Heart left ventricle (tissue), 16 donors: ENCODE measurements at regions not wholly inside any gene's neighbourhood (a gene's known extent, or its start where the extent isn't known, plus 50 kb on each side); places are given as distances from the start of the nearest gene placed in this dataset.

ENCODE experiments used
- ATAC-seq, 4 donors: fragments of 200-7000 bp; cut with Tn5 transposase; one replicate each; pipeline ENCODE4 v1.9.1; 2020 to 2022; ENCODE audit warnings: moderate library complexity in 4 of 4, mild to moderate bottlenecking in 3 of 4, moderate number of reproducible peaks in 1 of 4
- DNase-seq, 5 donors: peaks; one replicate each; pipeline ENCODE4 v3.0.0-alpha.2; 2020
- H3K27ac ChIP-seq, 12 donors: fragments of 200-600 bp; sonication (generic) in 4 of 12; one replicate each; pipeline versions ENCODE4 v1.5.0 to v1.8.0; 2016 to 2022; ENCODE audit warnings: mild to moderate bottlenecking in 2 of 12
- H3K27me3 ChIP-seq, 9 donors: fragments of 200-600 bp; sonication (generic) in 2 of 9; one replicate each; pipeline versions ENCODE4 v1.5.1 to v1.8.0; 2016 to 2022; ENCODE audit warnings: mild to moderate bottlenecking in 3 of 9
- H3K36me3 ChIP-seq, 9 donors: fragments of 200-600 bp; sonication (generic) in 2 of 9; one replicate each; pipeline versions ENCODE4 v1.5.0 to v1.8.0; 2018 to 2022; ENCODE audit warnings: mild to moderate bottlenecking in 2 of 9
- H3K4me1 ChIP-seq, 12 donors: fragments of 200-600 bp; sonication (generic) in 4 of 12; one replicate each; pipeline versions ENCODE4 v1.5.0 to v1.8.0; 2016 to 2022; ENCODE audit warnings: mild to moderate bottlenecking in 3 of 12
- H3K4me3 ChIP-seq, 12 donors: fragments of 200-600 bp; sonication (generic) in 4 of 12; one replicate each; pipeline versions ENCODE4 v1.5.0 to v1.8.0; 2017 to 2022; ENCODE audit warnings: mild to moderate bottlenecking in 9 of 12, moderate library complexity in 4 of 12
- H3K9me3 ChIP-seq, 12 donors: fragments of 200-600 bp; sonication (generic) in 4 of 12; one replicate each; pipeline versions ENCODE4 v1.5.0 to v1.8.0; 2016 to 2022; ENCODE audit warnings: mild to moderate bottlenecking in 1 of 12
- CTCF ChIP-seq, 12 donors: fragments of 200-600 bp; sonication (generic) in 4 of 12; IDR thresholded peaks; one replicate each; pipeline versions ENCODE4 v1.5.0 to v1.8.0; 2018 to 2022; ENCODE audit warnings: antibody characterized with exemption in 12 of 12, mild to moderate bottlenecking in 5 of 12
- POLR2A ChIP-seq, 2 donors: fragments of 450-650 bp; IDR thresholded peaks; one replicate each; pipeline ENCODE4 v1.6.1; 2017; ENCODE audit warnings: antibody characterized with exemption in 2 of 2, mild to moderate bottlenecking in 2 of 2, moderate library complexity in 2 of 2
- WGBS, 4 donors: extraction: QIAGEN DNeasy Blood & Tissue Kit in 2 of 4; methylation state at CpG; one replicate each; pipeline versions ENCODE4 v1.1.5 to v1.1.7; 2013 to 2018; 5-methylcytosine and 5-hydroxymethylcytosine counted together
- intact Hi-C, 10 donors: fragments of 100-400 bp; cut with DNase I; formaldehyde crosslinking; loops; one replicate each; pipeline versions ENCODE4 v1.11.1 to v1.14.2; 2022
- donor health status: ischemic (EF 13 %, LVEDD 7.1; RV severe dilation, severe dysfunction).
- donor health status: healthy with polysubstance abuse.
- donor health status: DM: no; HTN: yes; CAD: no.
- donor health status: DM: no; HTN: no; CAD: no.
- donor health status: ischemic (EF 25% LVEDD 6.9; RV normal size, moderate dysfunction).
- donor health status: ischemic (EF 25% LVEDD 5.7; RV mildly dilated, moderate dysfunction).
- donor health status: healthy.
- donor health status: DM: yes; HTN: yes; CAD: no.
- donor health status: ischemic (EF 35%, LVEDD 5.7; RV mildly dilated, moderate dysfunction).
- donor health status: nonischemic (EF 11% LVEDD 7.7; RV severe dilation, severe dysfunction).
- donor health status: DM: yes; HTN: yes; CAD: no.
- donor health status: PGD.
- donor health status: ischemic (EF 29% LVEDD 5.4; RV normal size, mild dysfunction).
- donor health status: nonischemic (EF 23%, LVEDD 6.1; RV moderate dilation, normal function).

DNA sequence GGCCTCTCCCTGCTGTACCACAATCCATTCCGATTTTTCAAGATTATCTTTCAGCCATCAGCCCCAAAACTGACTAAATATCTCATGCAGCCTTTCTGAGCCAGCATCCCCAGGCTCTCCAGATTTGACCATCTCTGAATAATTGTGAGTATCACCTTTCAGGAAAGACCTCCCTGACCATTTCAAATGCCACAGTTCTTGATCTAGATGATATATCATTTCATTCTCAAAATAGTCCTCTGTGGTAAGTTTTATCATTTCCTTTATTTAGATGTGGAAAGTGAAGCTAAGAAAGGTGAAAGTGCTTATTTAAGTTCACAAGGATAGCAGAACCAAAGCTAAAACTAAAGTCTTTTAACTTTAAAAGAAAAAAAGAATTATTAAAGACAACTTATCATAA is 244.0 kb downstream of the PLPP3 start:
- no peak overlapping the region for H3K27ac ChIP-seq
- H3K27me3 ChIP-seq: no peaks in the 10 kb centered on the region
- no peaks in the 10 kb centered on the region for H3K36me3 ChIP-seq
- peaks cover 0 to 6% (median 0%) of the 10 kb centered on the region in 12 donors for H3K4me1 ChIP-seq
- 71 to 85% (median 74%) methylated on average over 1 of the region's 1 CpG for WGBS, 4 donors
- ATAC-seq (no peak), DNase-seq (no peak)
- TF ChIP-seq CTCF (IDR thresholded peaks at IDR 0.05) (no peak), POLR2A (IDR thresholded peaks at IDR 0.05) (no peak)
- no peak overlapping the region for H3K4me3 ChIP-seq
- intact Hi-C loops: no loop called here
- H3K9me3 ChIP-seq: no peaks in the 10 kb centered on the region

DNA sequence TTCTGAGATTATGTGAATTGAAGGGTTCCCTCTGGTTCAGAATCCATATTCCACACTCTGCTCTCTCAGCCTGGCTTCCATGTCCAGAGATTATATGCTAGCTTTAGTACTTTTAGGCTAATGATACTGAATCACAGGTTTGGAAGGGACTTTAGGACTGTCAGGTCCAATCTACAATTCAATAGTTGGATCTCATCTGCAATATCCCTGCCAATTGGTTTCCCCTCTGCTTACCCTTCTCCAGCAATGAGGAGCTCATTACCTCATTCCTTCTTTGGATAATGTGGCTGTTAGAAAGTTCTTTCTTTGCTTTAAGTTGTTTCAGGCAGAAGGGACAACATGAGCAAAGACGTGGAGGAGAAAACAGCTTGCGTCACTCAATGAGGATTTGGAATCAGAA is 245.3 kb downstream of the PLPP3 start:
- no peak overlapping the region for H3K4me3 ChIP-seq
- intact Hi-C loops: no loop called here
- TF ChIP-seq CTCF (IDR thresholded peaks at IDR 0.05) (no peak), POLR2A (IDR thresholded peaks at IDR 0.05) (no peak)
- H3K36me3 ChIP-seq: no peaks in the 10 kb centered on the region
- no peak overlapping the region for H3K27ac ChIP-seq
- DNase-seq (no peak), ATAC-seq (no peak)
- H3K9me3 ChIP-seq: no peaks in the 10 kb centered on the region
- no peaks in the 10 kb centered on the region for H3K27me3 ChIP-seq
- 82 to 92% (median 88%) methylated on average over 2 of the region's 2 CpGs for WGBS, 4 donors
- H3K4me1 ChIP-seq: peaks cover 0 to 14% (median 0%) of the 10 kb centered on the region in 12 donors

DNA sequence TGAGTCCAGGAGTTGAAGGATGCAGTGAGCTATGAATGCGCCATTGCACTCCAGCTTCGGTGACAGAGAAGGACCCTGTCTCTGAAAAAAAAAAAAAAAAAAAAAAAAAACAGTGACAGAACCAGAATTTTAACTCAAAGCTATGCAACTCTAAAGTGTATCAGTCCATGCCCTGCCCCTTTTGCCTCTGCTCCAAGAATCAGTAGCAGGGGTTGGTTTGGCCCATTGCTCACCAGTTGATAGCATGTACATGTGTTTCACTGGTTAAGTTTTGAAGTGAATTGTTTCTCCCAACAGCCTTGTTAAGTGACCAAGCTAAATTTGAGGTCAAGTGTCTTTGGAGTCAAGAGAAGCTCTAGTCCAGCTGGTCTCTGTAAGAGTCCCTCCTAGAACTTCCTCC is 245.9 kb downstream of the PLPP3 start:
- no peaks in the 10 kb centered on the region for H3K27me3 ChIP-seq
- no peaks in the 10 kb centered on the region for H3K36me3 ChIP-seq
- no peak overlapping the region for H3K4me3 ChIP-seq
- peaks cover 0 to 17% (median 0%) of the 10 kb centered on the region in 12 donors for H3K4me1 ChIP-seq
- WGBS, 4 donors: 95 to 100% (median 97%) methylated on average over 2 of the region's 2 CpGs
- no peak overlapping the region for H3K27ac ChIP-seq
- DNase-seq (no peak), ATAC-seq (no peak)
- TF ChIP-seq CTCF (IDR thresholded peaks at IDR 0.05): no peak
- no peak for TF ChIP-seq POLR2A (IDR thresholded peaks at IDR 0.05)
- intact Hi-C loops: no loop called here
- no peaks in the 10 kb centered on the region for H3K9me3 ChIP-seq

- Histone ChIP-seq H3K36me3 (no peaks in the 10 kb centered on the region), H3K4me3 (no peak overlapping the region), H3K4me1 (peaks cover 0 to 17% (median 0%) of the 10 kb centered on the region in 12 donors), H3K27me3 (no peaks in the 10 kb centered on the region), H3K9me3 (no peaks in the 10 kb centered on the region), H3K27ac (no peak overlapping the region)
- TF ChIP-seq CTCF (IDR thresholded peaks at IDR 0.05) (no peak), POLR2A (IDR thresholded peaks at IDR 0.05) (no peak)
- intact Hi-C loops: no loop called here
- DNase-seq (no peak), ATAC-seq (no peak)
- 81 to 93% (median 88%) methylated on average over 12 of the region's 12 CpGs for WGBS, 4 donors
Measured at GRCh38 chr1:56331892-56332567, 247.3 kb downstream of the PLPP3 start.
